Activated CD4-positive, alpha-beta T cell treated with anti-CD3 and anti-CD28 coated beads, Interleukin-2, amount 50 U/mL, for 48 hours (primary cell): ENCODE measurements at regions not wholly inside any gene's neighbourhood (a gene's known extent, or its start where the extent isn't known, plus 50 kb on each side); places are given as distances from the start of the nearest gene placed in this dataset.
"Not testable (repeated sequence)": the region's sequence is repeated elsewhere in the genome, so short reads cannot be mapped to it uniquely, and the experiment has no call there.

ENCODE experiments used
- DNase-seq, 2 experiments: peaks; one replicate each; pipeline ENCODE4 v3.0.0-alpha.2; 2020

- no peak for DNase-seq
These were observed 92.1 kb upstream of the FGFR2 start for GRCh38 chr10:121690152-121690848.

- DNase-seq = no peak
These were observed 89.0 kb upstream of the FGFR2 start for GRCh38 chr10:121687095-121687813.

DNA sequence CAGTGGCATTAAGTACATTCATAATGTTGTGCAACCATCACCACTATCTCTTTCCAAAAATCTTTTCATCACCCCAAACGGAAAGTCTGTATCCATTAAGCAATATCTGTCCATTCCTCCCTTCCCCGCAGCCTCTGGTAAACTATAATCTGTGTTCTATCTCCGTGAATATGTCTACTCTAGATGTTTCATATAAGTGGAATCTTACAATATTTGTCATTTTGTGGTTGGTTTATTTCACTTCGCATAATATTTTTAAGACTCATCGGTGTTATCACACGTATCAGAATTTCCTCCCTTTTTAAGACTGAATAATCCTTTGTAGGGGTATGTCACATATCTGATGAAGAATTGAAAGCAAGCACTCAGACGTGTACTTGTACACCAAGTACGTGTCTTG, 86.0 kb upstream of the FGFR2 start:
- no peak for DNase-seq

GRCh38 chr10:121683816-121684215, 85.6 kb upstream of the FGFR2 start:
- no peak for DNase-seq

- no peak for DNase-seq
These were observed 85.1 kb upstream of the FGFR2 start for GRCh38 chr10:121683366-121683765.

DNA sequence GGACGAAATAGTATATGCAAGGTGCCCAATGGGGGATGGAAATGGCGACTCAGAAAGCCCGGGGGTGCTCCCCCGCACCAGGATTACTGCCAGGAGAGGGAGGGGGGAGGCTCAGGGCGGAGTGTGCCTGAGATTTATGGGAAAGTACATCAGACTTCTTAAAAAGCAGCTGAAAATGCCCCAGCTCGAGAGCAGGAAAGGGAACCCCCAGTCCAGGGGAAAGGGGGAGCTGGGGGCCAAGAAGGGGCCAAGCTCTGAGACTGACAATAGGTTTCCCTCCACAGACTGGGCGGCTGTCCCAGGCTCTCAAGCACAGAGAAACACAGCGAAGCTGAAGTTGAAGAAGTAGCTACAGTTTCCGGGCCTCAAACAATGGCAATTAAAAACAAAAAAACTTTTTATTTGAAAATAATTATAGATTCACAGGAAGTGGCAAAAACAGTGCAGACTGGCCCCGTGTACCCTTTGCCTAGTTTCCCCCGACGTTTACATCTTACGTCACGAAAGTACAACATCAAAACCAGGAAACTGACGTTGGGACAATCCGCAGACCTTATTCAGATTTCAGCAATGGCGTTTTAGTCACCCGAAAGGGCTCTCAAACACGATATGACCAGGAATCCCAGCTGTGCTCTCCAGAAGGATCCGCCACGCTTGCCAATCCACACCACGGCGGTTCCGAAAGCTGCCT, 83.9 kb upstream of the FGFR2 start:
- DNase-seq = no peak

DNA sequence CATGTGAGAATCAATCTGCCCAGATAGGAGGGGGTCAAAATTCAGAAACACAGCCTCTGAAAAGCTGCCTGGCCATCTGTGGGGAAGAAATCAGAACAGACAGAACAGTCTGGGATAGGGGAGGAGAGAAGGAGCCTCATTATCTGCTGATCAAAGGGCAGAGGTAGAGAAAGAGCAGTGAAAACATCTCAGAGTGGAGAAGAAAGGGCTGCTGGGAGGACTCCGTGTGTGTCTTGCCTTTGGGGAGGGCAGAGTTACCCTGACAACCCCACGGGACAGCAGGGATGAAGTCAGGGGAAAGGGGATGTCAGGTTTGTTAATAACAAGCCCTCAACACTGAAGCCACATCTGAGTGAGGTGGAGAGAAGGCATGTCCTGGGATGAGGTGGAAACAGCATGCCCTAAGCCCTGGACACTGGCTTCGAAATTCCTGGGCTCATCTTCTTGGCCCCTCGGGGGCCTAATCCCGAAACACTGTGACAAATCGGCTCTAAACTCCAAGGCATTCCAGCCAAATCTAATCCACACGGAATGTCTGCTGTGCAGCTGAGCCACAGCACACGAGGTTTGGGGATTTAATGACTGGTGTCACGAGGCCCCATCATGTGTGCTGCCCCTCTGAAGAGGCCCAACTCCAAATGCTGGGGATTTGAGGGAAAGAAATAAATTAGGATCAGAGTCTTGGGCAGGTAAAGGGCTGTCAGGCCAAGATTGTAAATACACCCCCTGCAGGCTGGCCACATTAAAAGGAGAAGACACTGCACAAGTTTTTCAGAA, 82.8 kb upstream of the FGFR2 start:
- DNase-seq = no peak

DNA sequence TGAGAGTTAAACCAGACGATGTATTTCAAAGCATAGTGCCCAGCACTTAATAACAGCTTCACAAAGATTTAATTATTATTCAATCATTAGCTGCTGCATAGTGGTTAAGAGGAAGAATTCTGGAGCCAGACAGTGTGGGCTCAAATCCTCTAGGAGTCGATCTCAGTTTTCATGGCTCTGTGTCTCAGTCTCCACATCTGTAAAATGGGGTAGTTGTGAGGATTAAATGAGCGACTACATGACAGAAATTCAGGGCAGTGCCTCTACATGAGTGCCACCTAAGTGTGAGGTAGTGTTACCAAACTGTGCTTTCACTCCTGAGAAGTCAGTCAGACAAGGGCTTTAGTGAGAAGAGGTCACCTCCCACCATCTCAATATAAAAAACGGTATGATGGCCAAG, 81.7 kb upstream of the FGFR2 start:
- DNase-seq = no peak

DNA sequence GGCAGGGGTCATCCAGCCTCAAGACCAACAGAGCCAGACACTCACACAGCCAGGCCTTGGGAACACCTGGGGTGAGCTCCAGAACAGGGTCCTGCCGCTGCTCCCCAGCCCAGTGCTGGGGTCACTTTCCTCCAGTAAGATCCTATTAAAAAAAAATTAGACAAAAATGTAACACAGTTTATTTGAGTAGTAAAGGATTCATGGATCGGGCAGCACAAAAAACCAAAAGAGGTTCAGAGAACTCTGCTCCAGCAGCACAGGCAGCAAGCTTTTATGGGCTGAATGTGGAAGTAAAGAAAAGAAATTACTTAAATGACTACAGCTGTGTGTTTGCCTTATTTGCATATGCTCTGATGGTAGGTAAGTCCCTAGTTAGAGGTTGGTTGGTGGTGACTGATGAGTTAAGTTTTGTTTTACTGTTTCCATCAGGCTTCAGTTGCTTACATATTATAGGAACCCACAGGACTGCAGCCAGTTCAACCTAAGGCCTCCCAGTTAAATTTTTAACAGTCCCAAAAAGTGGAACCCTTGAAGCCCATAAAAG, 80.5 kb upstream of the FGFR2 start:
- no peak for DNase-seq

DNA sequence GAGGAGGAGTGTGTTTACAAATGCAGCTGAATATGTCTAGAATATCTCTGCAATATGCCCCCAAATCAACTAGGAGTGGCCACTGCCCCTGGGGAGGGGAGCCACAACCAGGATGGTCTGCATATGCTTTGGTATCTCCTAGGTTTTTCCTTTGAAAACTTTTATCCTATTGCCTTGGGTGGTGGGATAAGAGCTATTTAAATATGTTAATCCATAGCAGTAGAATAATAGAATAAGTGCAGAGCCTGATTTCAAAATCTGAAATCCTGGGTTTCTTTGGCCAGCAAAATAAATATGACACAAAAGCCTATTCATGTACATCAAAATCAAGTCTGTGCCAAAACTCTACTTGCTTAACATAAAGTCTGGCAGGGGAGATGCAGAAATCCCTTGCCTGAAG, 79.6 kb upstream of the FGFR2 start:
- DNase-seq = no peak

- DNase-seq = no peak
These were observed 77.1 kb upstream of the FGFR2 start for GRCh38 chr10:121675344-121675743.

DNA sequence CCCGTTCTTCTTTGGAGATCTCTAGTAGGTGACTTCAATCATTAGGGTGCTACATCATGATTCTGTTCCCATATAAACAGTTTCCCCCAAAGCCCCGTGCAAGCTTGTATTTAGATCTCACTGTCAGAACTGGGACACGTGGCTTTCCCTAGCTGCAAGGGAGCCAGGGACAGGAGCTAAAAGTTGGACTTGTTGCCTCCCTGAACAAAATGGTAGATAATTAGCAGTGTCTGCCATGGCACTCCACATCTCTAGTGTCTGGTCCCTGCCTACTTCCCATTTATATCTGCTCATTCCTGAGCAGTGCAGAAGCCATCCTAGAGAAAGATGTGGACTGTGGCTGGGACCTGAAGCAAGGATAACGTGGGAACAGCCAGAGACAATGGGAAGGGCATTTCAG, 76.6 kb upstream of the FGFR2 start:
- no peak for DNase-seq

DNA sequence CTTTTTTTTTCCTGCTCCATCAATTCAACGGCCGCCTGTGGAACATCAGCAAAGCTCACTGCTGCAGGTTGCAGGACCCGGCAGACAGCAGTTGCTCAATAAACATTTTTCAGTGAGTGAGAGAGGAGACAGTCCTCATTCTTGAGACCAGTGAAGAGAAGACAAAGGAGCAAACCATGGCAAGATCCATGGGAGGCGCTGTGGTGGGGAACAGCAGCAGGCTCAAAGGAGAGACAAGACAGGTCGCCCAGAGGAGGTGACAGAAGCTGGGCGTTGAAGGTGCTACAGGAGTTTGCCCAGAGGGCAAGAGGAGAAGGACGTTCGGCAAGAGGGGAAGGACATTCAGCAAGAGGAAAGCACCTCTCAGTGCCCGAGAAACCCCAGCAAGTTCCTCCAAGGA, 74.5 kb upstream of the FGFR2 start:
- no peak for DNase-seq

DNA sequence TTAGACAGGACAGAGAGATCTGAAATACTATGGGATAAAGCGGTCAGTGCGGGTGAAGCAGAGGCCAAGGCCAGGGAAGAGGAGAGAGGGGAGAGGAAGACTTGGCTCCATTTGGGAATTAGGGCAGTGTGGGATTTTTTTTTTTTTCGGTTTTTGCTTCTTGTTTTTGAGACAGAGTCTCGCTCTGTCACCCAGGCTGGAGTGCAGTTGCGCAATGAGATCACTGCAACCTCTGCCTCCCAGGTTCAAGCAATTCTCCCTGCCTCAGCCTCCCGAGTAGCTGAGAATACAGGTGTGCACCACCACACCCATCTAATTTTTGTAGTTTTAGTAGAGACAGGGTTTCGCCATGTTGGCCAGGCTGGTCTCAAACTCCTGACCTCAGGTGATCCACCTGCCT, 71.6 kb upstream of the FGFR2 start:
- DNase-seq = not testable (repeated sequence)

GRCh38 chr10:121669028-121669374, 70.8 kb upstream of the FGFR2 start:
- no peak for DNase-seq

DNA sequence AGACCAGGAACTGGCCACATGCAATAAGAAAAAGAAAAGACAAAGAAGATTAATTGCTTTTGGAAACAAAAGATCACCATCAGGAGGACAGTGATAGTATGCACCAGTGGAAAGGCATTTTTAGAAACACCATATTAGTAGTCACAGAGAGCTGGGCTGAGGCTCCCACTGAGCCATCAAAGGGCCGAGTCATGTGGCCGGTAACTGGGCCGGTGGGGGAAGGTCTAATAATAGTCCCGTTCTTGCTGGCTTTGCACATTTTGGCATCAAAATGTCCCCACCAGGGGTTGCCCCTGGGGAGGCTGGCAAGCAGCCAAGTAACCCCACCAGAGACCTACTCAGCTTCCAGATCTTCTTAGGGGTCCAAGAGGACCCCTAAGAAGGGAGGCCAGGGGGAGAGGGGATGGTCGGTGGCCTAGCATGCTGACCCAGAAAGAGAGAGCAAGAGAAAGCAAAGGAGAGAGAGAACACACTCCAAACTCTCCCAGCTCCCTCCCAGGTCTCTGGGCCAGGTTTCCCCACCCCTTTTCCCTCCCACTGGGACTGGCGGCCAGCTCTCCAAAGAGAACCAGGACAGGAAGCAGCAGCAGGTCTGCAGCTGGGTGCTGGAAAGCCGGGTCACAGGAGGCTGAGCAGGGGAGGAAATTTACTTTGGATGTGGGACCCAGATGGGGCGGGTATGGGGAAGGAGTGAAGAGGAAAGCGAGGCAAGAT, 70.2 kb upstream of the FGFR2 start:
- no peak for DNase-seq

DNA sequence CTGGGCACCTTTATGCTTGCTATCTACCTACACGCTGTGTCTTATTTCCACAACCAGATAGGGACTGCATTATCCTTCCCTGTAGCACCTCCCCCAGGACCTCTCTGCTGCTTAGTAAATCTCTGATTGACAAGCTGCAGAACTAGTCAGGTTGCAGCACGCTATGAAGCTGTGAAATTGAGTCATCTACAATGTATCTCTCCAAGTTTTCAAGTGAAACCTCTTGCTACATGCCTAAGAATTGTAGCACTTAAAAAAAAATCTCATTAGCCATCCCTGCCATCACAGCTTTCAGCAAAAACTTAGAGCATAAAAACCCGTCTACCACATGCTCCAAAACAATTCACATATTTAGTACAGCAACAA, 69.7 kb upstream of the FGFR2 start:
- DNase-seq = no peak

- DNase-seq = no peak
These were observed 67.6 kb upstream of the FGFR2 start for GRCh38 chr10:121665809-121666208.

DNA sequence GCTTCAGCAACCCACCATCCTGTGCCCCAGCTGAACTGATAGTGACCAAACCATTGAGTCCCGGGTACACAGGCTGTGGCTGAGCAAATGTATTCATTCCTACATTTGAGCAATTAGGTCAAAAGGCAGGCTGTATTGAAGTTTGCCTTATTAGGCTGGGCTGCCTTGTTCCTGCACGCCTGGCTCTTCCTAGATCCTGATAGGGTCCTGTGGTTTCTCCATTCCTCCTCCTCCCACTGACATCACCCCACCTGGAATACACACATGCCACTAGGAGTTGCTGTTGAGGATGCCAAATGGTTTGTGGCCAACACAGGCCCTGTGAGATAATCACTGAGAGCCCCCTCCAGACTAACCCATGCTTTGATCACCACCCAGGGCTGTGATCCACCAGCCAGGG, 66.4 kb upstream of the FGFR2 start:
- no peak for DNase-seq

GRCh38 chr10:121662945-121663917, 65.0 kb upstream of the FGFR2 start:
- DNase-seq = peak; percentile 1 to 7

DNA sequence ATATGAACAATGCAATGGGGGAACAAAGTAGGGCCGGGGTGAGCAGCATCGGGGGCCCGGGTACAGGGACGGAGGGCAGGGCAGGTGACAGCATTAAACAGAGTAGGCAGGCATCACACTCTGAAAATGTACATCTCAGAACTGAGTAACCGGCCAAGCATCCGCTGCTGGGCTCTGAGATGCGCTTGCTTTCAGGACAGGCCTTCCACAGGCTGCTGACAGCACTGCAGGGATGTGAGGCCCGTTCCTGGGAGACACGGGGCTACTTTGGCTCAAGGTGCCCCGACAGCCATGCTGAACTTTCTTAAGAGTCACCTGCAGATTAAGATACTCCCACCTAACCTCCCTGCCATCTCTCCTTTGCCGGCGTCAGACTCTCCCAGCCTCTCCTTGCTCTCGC, 64.3 kb upstream of the FGFR2 start:
- DNase-seq = no peak
